A673 (cell line): ENCODE measurements at regions not wholly inside any gene's neighbourhood (a gene's known extent, or its start where the extent isn't known, plus 50 kb on each side); places are given as distances from the start of the nearest gene placed in this dataset.

Experiments
- BruUV-seq: library from RNA; stranded (reverse); fragments of 400-500 nt; replicated peaks from 2 replicates; lab custom pipeline; 2021; lab: Mats Ljungman, UMichigan
- CTCF ChIA-PET: fragments of 300-600 bp; sonication (Branson Sonifier 250); formaldehyde crosslinking; loops from one replicate; lab custom pipeline; 2022; ENCODE audit warnings: antibody characterized with exemption; lab: Charles Lee
- POLR2A ChIA-PET: fragments of 300-600 bp; sonication (Branson Sonifier 250); formaldehyde crosslinking; loops from one replicate; lab custom pipeline; 2022; ENCODE audit warnings: antibody characterized with exemption; ENCODE audit not compliant: low non-redundant PET; lab: Charles Lee
- DNase-seq: peaks from one replicate; pipeline ENCODE4 v3.0.0-alpha.2; 2015; ENCODE audit warnings: low spot score
- H3K27ac ChIP-seq: fragments of 200-600 bp; sonication (generic); 2 replicates; pipeline ENCODE4 v1.5.1; 2016; ENCODE audit warnings: mixed run types, low read depth, mild to moderate bottlenecking, mixed read lengths, antibody characterized with exemption, low read length; ENCODE audit not compliant: poor library complexity, severe bottlenecking
- H3K27me3 ChIP-seq: fragments of 200-600 bp; sonication (generic); replicated peaks from 2 replicates; pipeline ENCODE4 v1.6.1; 2017; ENCODE audit warnings: mixed run types, low read depth, mild to moderate bottlenecking, mixed read lengths, antibody characterized with exemption, low read length; ENCODE audit not compliant: insufficient read depth, poor library complexity
- H3K36me3 ChIP-seq: fragments of 200-600 bp; sonication (generic); 2 replicates; pipeline ENCODE4 v1.6.1; 2016; ENCODE audit warnings: mixed run types, mild to moderate bottlenecking, mixed read lengths, antibody characterized with exemption, low read length; ENCODE audit not compliant: insufficient read depth, poor library complexity, severe bottlenecking
- H3K4me1 ChIP-seq: fragments of 200-600 bp; sonication (generic); 2 replicates; pipeline ENCODE4 v1.6.1; 2017; ENCODE audit warnings: mixed run types, mild to moderate bottlenecking, mixed read lengths, antibody characterized with exemption, low read length; ENCODE audit not compliant: insufficient read depth, poor library complexity, severe bottlenecking
- H3K4me3 ChIP-seq: fragments of 200-600 bp; sonication (generic); 2 replicates; pipeline ENCODE4 v1.5.1; 2016; ENCODE audit warnings: low read depth, mixed run types, mild to moderate bottlenecking, mixed read lengths, low read length; ENCODE audit not compliant: poor library complexity, severe bottlenecking
- H3K9me3 ChIP-seq: fragments of 200-600 bp; sonication (generic); 2 replicates; pipeline ENCODE4 v1.6.1; 2016; ENCODE audit warnings: mixed run types, low read depth, mild to moderate bottlenecking, mixed read lengths, antibody characterized with exemption, low read length; ENCODE audit not compliant: poor library complexity, severe bottlenecking
- EZH2 ChIP-seq: fragments of 200-600 bp; sonication (generic); IDR thresholded peaks from 2 replicates; pipeline ENCODE4 v1.6.1; 2017; ENCODE audit warnings: borderline replicate concordance, low read depth, mild to moderate bottlenecking, mixed read lengths, antibody characterized with exemption, low read length; ENCODE audit not compliant: poor library complexity, severe bottlenecking
- intact Hi-C: fragments of 100-400 bp; cut with micrococcal nuclease; formaldehyde crosslinking; loops from one replicate; pipeline ENCODE4 v1.10.0; 2022; ENCODE audit not compliant: unreplicated experiment
- TF ChIP-seq, protein P1 (sequence below): fragments of 300-800, 200-600 bp; sonication (generic); conservative IDR thresholded peaks from 2 replicates; pipeline ENCODE4 v1.5.1; 2017; ENCODE audit warnings: low read depth, mild to moderate bottlenecking, antibody characterized with exemption, low read length, moderate library complexity, mixed read lengths

DNA sequence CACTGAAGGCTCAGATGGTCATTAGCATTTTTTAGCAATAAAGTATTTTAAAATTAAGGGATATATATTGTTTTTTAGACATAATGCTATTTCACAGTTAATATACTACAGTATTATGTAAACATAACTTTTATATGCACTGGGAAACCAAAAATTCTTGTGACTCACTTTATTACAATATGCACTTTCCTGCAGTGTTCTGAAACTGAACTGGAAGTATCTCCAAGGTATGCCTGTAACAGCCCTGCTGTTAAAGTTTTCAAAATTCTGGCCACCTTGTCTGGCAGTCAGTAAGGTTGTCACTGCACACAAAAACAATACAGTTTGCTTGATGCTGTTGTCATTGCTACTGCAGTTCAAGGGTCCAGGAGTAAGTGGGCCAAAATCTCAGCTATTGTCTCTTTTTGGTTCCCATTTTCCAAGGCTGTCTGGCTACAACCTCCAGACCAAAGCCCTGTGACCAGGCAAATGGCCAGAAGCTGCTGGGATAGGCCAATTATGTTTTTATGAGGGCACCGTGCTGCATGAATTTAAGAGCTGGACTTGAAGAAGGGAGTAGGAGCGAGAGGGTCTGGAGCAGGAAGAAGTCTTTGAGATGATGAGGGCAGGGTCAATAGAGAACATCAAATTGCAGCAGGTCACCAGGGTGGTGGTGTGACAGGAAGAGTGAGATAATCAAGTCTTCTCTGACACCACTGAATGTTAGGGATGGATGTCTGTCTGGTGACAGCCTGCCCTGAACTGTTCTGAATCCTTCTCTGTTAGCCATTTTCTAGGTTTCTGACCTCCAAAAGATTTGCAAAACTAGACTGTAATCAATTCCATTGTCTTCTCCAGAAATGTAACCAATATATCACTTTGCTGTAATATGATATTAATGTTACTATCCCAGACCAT is 82.3 kb upstream of the CACHD1 start:
- Histone ChIP-seq H3K9me3 (no peaks in the 10 kb centered on the region), H3K27ac (no peak overlapping the region), H3K27me3 (no peaks in the 10 kb centered on the region), H3K4me3 (no peak overlapping the region), H3K36me3 (no peaks in the 10 kb centered on the region), H3K4me1 (no peaks in the 10 kb centered on the region)
- intact Hi-C loops = no loop called here
- POLR2A ChIA-PET = no interaction called here
- BruUV-seq = no TSS peak
- CTCF ChIA-PET = no interaction called here
- no peak for DNase-seq
- TF ChIP-seq EZH2 = no peak
- TF ChIP-seq, protein P1, sequence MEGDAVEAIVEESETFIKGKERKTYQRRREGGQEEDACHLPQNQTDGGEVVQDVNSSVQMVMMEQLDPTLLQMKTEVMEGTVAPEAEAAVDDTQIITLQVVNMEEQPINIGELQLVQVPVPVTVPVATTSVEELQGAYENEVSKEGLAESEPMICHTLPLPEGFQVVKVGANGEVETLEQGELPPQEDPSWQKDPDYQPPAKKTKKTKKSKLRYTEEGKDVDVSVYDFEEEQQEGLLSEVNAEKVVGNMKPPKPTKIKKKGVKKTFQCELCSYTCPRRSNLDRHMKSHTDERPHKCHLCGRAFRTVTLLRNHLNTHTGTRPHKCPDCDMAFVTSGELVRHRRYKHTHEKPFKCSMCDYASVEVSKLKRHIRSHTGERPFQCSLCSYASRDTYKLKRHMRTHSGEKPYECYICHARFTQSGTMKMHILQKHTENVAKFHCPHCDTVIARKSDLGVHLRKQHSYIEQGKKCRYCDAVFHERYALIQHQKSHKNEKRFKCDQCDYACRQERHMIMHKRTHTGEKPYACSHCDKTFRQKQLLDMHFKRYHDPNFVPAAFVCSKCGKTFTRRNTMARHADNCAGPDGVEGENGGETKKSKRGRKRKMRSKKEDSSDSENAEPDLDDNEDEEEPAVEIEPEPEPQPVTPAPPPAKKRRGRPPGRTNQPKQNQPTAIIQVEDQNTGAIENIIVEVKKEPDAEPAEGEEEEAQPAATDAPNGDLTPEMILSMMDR = no peak

DNA sequence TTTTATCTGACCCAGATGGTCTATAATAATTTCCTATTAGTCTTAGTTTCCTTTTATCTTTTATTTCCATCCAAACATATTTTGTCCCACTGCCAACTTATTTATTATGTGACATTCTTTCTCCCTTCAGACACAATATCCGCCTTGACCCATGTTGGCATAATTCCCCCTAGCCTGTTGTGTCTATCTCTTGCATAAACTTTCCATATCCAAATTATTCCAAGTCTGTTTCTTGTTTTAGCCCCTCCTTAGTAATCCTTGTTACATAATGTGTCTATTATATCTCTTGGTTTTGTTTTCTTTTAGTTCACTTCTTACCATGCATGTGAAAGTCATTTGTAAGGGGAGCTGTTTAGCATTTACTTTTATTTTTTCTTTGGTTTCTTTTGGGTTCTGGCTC is 81.6 kb upstream of the CACHD1 start:
- POLR2A ChIA-PET = no interaction called here
- CTCF ChIA-PET = no interaction called here
- Histone ChIP-seq H3K27ac (no peak overlapping the region), H3K4me1 (no peaks in the 10 kb centered on the region), H3K9me3 (no peaks in the 10 kb centered on the region), H3K36me3 (no peaks in the 10 kb centered on the region), H3K27me3 (no peaks in the 10 kb centered on the region), H3K4me3 (no peak overlapping the region)
- TF ChIP-seq, protein P1 = no peak
- TF ChIP-seq EZH2 = no peak
- BruUV-seq = no TSS peak
- intact Hi-C loops = no loop called here
- no peak for DNase-seq

DNA sequence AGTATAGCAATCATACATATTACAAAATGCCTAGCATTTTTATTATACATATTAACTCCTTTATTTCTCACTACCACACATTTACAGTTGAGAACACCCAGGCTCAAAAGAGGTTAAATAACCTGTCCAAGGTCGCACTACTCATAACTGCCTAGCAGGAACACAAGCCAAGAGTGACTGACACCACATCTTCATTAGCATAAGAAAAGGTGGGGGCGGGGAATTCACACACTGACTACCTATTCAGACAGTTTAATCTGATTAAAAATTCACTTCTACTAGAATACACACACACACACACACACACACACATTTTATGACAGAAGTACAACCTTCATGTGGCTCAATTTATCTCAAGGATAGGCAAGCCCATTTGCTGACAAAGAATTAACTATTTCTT is 77.8 kb upstream of the CACHD1 start:
- TF ChIP-seq EZH2 = no peak
- TF ChIP-seq, protein P1 = no peak
- Histone ChIP-seq H3K27ac (no peak overlapping the region), H3K4me3 (no peak overlapping the region), H3K4me1 (no peaks in the 10 kb centered on the region), H3K9me3 (no peaks in the 10 kb centered on the region), H3K36me3 (no peaks in the 10 kb centered on the region), H3K27me3 (no peaks in the 10 kb centered on the region)
- POLR2A ChIA-PET = no interaction called here
- BruUV-seq = no TSS peak
- DNase-seq = peak; percentile 36
- intact Hi-C loops = no loop called here
- CTCF ChIA-PET = no interaction called here
